Stimulated activated CD4-positive, alpha-beta T cell treated with anti-CD3 and anti-CD28 coated beads, Interleukin-1b, Interleukin-23, amount 100 ng/mL, for 48 hours (primary cell): ENCODE measurements at regions not wholly inside any gene's neighbourhood (a gene's known extent, or its start where the extent isn't known, plus 50 kb on each side); places are given as distances from the start of the nearest gene placed in this dataset.

ENCODE experiments used
- DNase-seq: peaks from one replicate; pipeline ENCODE4 v3.0.0-alpha.2; 2020

- no peak for DNase-seq
Measured at GRCh38 chr17:79187186-79187585, 112.6 kb downstream of the ENGASE start.

- no peak for DNase-seq
Measured at GRCh38 chr17:79186406-79186805, 111.8 kb downstream of the ENGASE start.

DNA sequence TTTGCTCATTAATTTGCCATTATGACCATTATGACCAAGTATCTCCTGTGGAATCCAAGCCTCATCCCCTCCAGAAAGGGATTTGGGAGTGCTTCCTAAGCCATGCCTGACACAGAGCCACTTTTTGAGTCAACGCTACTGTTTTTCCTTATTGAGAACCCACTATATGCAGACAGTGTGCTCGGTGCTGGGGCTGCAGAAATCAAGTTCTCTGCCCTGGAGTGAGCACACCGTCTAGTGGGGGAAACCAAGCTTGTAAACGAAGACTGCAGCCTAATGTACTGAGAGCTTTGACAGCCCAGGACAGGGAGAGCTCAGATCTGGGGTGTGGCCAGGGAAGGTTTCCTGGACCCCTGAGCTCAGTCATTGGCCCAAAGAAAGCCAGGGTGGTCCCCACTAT lies 111.0 kb downstream of the ENGASE start:
- DNase-seq: no peak

GRCh38 chr17:79184219-79184618 lies 109.6 kb downstream of the ENGASE start:
- DNase-seq: no peak

- no peak for DNase-seq
Measured at GRCh38 chr17:79183293-79184158, 108.9 kb downstream of the ENGASE start.

GRCh38 chr17:79183043-79183292 lies 108.3 kb downstream of the ENGASE start:
- DNase-seq: no peak

DNA sequence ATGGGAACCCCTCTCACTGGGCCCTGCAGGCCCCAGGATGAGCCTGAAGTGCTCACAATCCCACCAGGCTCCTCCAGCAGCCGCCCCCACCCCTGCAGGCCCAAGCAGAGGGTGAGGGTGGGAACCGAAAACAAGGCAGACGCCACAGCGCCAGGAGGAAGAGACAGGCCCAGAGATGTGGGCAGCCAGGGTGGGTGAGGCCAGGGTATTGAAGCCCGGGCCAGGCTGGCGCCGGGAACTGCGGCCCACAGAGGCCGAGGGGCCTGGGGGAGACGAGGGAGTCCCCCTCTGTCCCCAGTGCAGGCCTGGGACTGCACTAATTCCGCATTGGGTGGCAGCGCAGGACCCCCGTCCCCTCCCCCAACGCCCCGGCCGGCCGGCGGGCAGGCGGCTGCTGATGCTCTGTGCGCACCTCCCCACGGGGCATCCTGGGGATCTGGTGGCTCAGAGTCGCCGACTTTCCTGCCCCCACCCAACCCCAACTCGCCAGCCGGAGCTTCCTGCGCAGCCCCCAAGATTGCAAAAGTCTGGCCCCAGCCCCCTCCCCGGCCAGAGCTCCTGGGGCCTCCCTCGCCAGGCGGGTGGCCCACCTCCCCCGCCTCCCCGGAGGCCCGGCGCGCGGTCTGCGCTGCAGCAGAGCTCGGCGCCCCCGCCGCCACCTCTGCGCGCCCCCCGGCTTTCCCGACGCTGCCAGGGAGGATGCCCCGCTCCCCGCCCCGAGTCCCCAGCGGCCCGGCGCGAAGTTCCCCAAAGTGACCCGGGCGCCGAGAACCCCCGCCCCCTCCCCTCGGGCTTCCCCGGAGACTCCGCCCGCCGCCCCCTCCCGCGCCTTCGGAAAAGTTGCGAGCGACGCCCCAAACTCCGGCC lies 107.8 kb downstream of the ENGASE start:
- DNase-seq: no peak

DNA sequence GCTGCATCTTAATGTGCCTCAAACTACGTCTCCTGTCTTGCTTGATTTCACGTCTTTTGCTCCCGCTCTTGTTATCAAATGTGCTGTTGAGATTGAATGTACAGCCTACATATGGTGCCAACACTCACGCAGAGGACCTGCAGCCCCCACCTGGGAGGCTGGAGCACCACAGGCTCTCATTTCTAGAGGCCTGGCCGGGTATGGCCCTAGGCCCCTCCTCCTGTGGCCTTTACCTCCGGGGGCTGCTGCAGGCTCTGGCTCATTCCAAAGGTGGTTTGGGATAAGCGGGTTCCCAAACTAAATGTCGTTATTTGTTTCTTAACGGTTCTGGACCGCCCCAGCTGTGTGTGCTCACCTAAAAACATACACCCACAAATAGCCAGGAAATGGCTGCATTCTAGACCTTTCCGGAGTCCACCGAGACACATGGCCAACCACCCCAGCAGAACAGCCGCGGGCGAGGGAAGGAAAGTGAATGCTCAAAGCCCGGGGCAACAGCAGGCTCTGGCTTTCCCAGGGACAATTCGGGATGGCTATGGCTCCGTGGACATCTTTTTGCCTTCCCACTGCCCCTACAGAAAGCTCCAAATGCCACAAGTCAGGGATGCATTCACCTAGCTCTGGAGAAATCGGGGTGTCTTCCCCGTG lies 105.9 kb downstream of the ENGASE start:
- no peak for DNase-seq

DNA sequence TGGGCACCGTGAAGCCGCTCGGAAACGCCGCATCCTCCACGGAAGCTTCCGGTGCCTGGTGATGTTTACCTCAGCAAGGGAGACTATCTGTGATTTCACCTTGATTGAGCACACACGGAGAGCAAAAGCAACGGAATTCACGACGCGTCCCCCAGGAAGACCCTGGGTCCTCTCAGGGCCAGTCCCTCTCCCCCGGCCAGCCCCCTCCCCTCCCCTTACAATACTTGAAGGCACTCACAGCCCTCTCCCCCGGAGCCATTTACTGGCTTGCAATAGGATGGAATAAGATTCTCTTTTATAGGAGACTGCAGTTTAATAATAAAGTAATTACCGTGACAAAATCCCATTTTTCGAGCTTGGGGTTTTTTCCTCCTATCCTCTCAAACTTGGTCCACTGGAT lies 104.7 kb downstream of the ENGASE start:
- DNase-seq: no peak

- no peak for DNase-seq
Measured at GRCh38 chr17:79177877-79178276, 103.3 kb downstream of the ENGASE start.

GRCh38 chr17:79176792-79177601 lies 102.4 kb downstream of the ENGASE start:
- no peak for DNase-seq

- DNase-seq: no peak
Measured at GRCh38 chr17:79174905-79175856, 100.6 kb downstream of the ENGASE start.

DNA sequence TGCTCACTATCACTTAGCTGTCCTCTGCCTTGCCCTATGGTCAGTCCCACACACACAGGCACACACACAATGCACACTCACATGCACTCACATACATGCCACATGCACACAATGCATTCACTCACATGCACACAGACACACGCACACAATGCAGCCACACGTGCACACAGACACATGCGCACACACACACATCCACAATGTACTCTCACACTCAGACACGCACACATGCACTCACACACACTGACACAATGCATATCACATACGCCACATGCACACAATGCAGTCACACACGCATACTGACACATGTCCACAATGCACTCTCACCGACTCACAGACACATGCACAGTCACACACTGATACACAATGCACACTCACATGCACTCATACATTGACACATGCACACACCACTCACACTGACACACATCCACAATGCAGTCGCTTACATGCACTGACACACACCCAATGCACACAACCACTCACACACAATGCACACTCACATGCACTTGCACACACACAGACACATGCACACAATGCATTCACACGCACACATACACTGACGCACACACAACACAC lies 99.7 kb downstream of the ENGASE start:
- DNase-seq: no peak

GRCh38 chr17:79171188-79171587 lies 96.6 kb downstream of the ENGASE start:
- DNase-seq: no peak

- DNase-seq: no peak
Measured at GRCh38 chr17:79169861-79170260, 95.2 kb downstream of the ENGASE start.

DNA sequence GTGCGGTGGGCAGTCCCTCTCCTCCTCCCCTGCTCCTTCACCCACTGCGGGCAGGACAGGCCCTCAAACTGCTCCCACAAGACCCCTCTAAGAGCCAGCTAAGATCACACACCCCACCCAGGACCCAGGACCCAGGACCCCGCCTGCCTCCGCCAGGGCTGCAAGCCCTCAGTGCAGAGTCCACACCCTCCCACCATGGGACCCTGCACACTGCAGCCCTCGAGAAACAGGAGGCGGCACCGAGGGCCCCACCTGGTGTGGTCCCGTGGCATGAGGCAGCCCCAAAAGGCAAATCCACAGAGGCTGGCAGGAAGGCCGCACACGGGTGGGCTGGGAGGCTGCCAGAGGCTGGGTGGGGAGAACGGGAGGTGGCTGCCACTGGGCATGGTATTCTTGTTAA lies 94.7 kb downstream of the ENGASE start:
- no peak for DNase-seq

DNA sequence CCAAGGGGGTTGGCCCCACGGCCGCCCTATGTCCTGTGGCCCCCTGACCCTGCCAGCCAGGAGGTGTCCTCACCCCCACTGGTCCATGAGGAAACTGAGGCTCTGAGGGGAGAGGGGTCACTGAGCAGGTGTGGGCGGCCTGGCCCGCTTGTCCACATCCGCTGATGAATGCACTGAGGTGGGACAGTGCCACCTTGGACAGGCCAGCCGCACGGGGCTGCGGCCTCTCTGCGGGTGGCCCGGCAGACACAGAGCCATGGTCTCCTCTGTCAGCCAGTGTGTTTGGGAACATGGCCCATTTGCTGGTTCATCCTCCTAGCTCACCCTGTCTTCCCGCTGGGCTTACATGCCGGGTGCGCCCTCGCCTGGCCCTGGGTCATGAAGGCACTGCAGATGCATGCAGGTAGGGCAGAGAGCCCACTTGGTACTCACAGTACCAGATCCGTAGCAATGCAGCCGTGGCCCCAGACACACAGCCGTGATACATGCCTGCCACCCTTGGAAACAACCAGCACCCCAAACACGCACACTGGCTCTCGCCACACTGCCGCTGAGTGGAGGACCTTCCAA lies 93.9 kb downstream of the ENGASE start:
- no peak for DNase-seq

DNA sequence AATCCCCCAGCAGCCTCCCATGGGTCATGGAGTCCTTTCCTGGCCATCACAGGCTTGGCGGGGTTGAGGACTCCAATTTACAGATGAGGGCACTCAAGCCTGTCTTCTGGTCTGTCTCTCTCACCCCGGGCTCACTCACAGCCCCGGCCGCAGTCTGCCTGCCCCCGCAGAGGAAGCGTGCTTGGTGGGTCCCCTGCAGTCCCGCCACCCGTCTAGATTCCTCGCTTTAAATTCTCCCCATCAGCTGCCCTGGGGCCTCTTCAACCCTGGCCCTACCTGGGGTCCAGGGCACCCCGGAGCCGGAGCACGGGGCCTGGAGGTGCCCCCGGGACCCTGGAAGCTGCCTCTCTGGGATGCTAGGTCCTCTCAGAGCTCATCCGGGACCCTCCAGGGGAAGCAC lies 92.9 kb downstream of the ENGASE start:
- DNase-seq: no peak

GRCh38 chr17:79165756-79166473 lies 91.3 kb downstream of the ENGASE start:
- DNase-seq: no peak
